Epithelial cell of proximal tubule (primary cell): ENCODE measurements at regions not wholly inside any gene's neighbourhood (a gene's known extent, or its start where the extent isn't known, plus 50 kb on each side); places are given as distances from the start of the nearest gene placed in this dataset.
"Not testable (repeated sequence)": the region's sequence is repeated elsewhere in the genome, so short reads cannot be mapped to it uniquely, and the experiment has no call there.

Experiments
- DNase-seq: peaks from one replicate; pipeline ENCODE4 v3.0.0-alpha.2; 2011; ENCODE audit warnings: low read depth
- H3K4me3 ChIP-seq: 2 replicates; pipeline ENCODE4 v1.5.1; 2011; ENCODE audit warnings: low read depth, mild to moderate bottlenecking, low read length
- TF ChIP-seq, protein P1 (sequence below): conservative IDR thresholded peaks from 2 replicates; pipeline ENCODE4 v1.5.1; 2012; ENCODE audit warnings: low read depth, mild to moderate bottlenecking, low read length

GRCh38 chr5:124504081-124504916, 242.1 kb downstream of the ZNF608 start:
- TF ChIP-seq, protein P1, sequence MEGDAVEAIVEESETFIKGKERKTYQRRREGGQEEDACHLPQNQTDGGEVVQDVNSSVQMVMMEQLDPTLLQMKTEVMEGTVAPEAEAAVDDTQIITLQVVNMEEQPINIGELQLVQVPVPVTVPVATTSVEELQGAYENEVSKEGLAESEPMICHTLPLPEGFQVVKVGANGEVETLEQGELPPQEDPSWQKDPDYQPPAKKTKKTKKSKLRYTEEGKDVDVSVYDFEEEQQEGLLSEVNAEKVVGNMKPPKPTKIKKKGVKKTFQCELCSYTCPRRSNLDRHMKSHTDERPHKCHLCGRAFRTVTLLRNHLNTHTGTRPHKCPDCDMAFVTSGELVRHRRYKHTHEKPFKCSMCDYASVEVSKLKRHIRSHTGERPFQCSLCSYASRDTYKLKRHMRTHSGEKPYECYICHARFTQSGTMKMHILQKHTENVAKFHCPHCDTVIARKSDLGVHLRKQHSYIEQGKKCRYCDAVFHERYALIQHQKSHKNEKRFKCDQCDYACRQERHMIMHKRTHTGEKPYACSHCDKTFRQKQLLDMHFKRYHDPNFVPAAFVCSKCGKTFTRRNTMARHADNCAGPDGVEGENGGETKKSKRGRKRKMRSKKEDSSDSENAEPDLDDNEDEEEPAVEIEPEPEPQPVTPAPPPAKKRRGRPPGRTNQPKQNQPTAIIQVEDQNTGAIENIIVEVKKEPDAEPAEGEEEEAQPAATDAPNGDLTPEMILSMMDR: no peak
- DNase-seq: no peak
- no peak overlapping the region for H3K4me3 ChIP-seq

- DNase-seq: no peak
- TF ChIP-seq, protein P1: no peak
Observed at GRCh38 chr5:124502551-124502950, 243.9 kb downstream of the ZNF608 start.

GRCh38 chr5:124499818-124500217, 246.6 kb downstream of the ZNF608 start:
- H3K4me3 ChIP-seq, DNase-seq: not testable (repeated sequence)

More at GRCh38 chr5:124502551-124502950, 243.9 kb downstream of the ZNF608 start:
- H3K4me3 ChIP-seq: no peak overlapping the region

DNA sequence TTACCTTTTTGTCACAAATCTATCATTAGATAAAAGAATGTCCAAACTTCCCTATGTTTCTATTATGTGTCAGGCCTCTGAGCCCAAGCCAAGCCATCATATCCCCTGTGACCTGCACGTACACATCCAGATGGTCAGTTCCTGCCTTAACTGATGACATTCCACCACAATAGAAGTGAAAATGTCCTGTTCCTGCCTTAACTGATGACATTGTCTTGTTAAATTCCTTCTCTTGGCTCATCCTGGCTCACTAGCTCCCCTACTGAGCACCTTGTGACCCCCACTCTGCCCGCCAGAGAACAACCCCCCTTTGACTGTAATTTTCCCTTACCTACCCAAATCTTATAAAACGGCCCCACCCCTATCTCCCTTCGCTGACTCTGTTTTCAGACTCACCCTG, 249.5 kb downstream of the ZNF608 start:
- not testable (repeated sequence) for DNase-seq, H3K4me3 ChIP-seq

DNA sequence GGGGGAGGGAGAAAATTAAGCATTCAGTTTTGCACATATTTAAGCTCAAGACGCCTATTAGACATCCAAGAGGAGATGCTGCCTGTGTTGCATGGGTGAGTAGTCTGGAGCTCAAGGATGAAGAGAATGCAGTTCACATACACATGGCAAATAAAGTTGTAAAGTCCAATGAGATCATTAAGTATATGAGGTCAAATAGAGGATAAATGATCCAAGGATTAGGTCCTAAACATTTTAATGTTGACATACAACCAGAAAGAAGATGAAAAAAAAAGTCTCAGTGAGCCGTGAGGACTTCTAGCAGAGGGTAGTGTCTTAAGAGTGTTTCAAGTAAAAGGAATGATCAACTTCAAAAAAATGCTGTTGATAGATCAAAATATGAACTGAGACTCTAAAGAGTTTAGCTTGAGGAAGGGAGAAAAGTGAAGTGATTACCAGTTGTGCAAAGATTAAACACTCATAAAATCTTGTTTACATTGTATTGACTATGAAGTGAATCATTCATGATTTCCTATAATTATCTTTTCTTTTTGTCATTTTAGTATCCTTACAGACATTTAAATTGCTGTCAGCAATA, 251.8 kb downstream of the ZNF608 start:
- DNase-seq: no peak
- TF ChIP-seq, protein P1: no peak

DNA sequence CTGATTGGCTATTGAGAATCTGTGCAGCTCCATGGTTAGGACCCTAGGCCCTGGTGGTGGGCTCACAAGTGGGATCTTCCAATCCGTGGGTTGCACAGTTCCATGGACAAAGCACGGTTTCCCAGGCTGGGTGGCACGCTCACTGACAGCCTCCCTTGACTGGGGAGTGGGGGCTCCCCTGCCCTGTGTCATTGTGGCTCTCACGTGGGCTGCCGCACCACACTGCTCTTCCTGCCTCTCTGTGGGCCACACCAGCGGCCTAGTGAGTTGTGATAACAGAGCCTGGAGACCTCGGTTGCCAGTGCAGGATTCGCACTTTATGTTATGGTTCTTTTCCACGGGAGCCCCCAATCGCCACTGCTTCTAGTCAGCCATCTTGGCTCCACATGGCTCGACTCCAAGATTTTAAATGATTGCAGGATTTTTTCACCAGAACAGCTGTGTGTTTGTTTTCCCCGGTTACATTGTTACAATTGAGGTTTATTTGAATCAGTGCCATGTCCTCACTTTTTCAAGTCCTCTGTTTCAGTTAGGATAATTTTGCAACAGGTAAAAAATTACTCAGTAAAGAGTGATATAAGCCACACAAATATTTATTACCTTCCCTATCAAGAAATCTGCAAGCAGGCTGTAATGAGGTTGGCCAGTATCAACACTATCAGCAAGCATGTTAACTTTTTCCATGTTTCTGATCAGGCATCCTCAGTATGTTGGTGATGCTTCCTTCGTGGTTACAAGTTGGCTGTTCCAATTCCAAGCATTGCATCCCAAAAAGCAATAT, 253.8 kb downstream of the ZNF608 start:
- no peak overlapping the region for H3K4me3 ChIP-seq
- DNase-seq: no peak
- TF ChIP-seq, protein P1: no peak

More for the DNA sequence above, 251.8 kb downstream of the ZNF608 start:
- H3K4me3 ChIP-seq: no peak overlapping the region

DNA sequence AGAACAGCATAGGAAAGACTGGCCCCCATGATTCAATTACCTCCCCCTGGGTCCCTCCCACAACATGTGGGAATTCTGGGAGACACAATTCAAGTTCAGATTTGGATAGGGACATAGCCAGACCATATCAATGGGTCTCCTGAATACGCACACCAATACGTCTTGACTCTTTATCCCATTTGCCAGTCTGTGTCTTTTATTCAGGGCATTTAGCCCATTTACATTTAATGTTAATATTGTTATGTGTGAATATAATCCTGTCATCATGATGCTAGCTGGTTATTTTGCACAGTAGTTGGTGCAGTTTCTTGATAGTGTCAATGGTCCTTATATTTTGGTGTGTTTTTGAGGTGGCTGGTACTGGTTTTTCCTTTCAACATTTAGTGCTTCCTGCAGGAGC, 256.1 kb downstream of the ZNF608 start:
- DNase-seq, H3K4me3 ChIP-seq: not testable (repeated sequence)

DNA sequence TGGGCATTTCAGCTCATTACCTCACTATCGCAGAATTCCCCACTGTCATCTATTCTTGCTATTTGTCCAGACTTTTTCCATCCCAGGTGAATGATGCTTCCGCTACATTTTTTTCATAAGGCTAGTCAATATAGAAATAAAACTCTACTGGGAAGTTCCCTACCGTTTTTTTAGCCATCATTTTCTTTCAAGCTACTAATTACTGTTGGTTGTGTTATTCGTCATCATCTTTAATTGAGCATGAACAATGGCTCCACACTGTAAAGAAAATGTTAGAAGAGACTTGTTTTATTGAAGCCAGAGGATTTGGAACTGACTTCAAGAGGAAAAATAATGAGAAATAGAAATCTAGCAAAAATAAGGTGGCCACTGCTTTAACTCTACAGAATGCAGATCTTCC, 265.0 kb downstream of the ZNF608 start:
- TF ChIP-seq, protein P1: no peak

More for the DNA sequence above, 265.0 kb downstream of the ZNF608 start:
- no peak for DNase-seq
- H3K4me3 ChIP-seq: no peak overlapping the region
